Nucleus accumbens (tissue), 56 donors: ENCODE measurements at regions not wholly inside any gene's neighbourhood (a gene's known extent, or its start where the extent isn't known, plus 50 kb on each side); places are given as distances from the start of the nearest gene placed in this dataset.
A peak's percentile ranks its signal among the peaks of the same experiment; 100 is the strongest.

ENCODE experiments used
- DNase-seq, 56 donors: peaks; one replicate each; lab custom pipeline; 2025; lab: John Stamatoyannopoulos, UW

- DNase-seq = no peak
Measured at GRCh38 chr6:24987446-24988115, 51.8 kb upstream of the RIPOR2 start.

GRCh38 chr6:24988562-24988961 is 52.8 kb upstream of the RIPOR2 start:
- no peak for DNase-seq

GRCh38 chr6:24990236-24990845 is 54.6 kb upstream of the RIPOR2 start:
- DNase-seq = no peak

- DNase-seq = no peak
Measured at GRCh38 chr6:24990944-24991809, 55.4 kb upstream of the RIPOR2 start.

GRCh38 chr6:24991810-24992467 is 56.2 kb upstream of the RIPOR2 start:
- peak in 8 of 56 donors; percentile 2 to 27 (median 10) for DNase-seq

GRCh38 chr6:24994812-24995211 is 59.1 kb upstream of the RIPOR2 start:
- no peak for DNase-seq

- DNase-seq = no peak
Measured at GRCh38 chr6:24995270-24995669, 59.5 kb upstream of the RIPOR2 start.

- DNase-seq = no peak
Measured at GRCh38 chr6:24996269-24996836, 60.6 kb upstream of the RIPOR2 start.

- no peak for DNase-seq
Measured at GRCh38 chr6:24997231-24997630, 61.5 kb upstream of the RIPOR2 start.

- DNase-seq = no peak
Measured at GRCh38 chr6:24997905-24998304, 62.1 kb upstream of the RIPOR2 start.

- DNase-seq = no peak
Measured at GRCh38 chr6:25002326-25003091, 66.7 kb upstream of the RIPOR2 start.

GRCh38 chr6:25004357-25004756 is 68.6 kb upstream of the RIPOR2 start:
- no peak for DNase-seq

GRCh38 chr6:25005010-25005409 is 69.2 kb upstream of the RIPOR2 start:
- DNase-seq = no peak

GRCh38 chr6:25006075-25006474 is 70.3 kb upstream of the RIPOR2 start:
- DNase-seq = no peak

- peak in 20 of 56 donors; percentile 3 to 59 (median 26) for DNase-seq
Measured at GRCh38 chr6:25006565-25007001, 70.8 kb upstream of the RIPOR2 start.

GRCh38 chr6:25007269-25007699 is 71.5 kb upstream of the RIPOR2 start:
- no peak for DNase-seq

- DNase-seq = no peak
Measured at GRCh38 chr6:25008707-25009392, 73.1 kb upstream of the RIPOR2 start.

- no peak for DNase-seq
Measured at GRCh38 chr6:25009393-25009710, 73.6 kb upstream of the RIPOR2 start.

GRCh38 chr6:25010176-25010575 is 74.4 kb upstream of the RIPOR2 start:
- no peak for DNase-seq
